GM19238 (cell line): ENCODE measurements at regions not wholly inside any gene's neighbourhood (a gene's known extent, or its start where the extent isn't known, plus 50 kb on each side); places are given as distances from the start of the nearest gene placed in this dataset.
"Not testable (repeated sequence)": the region's sequence is repeated elsewhere in the genome, so short reads cannot be mapped to it uniquely, and the experiment has no call there.

Experiments used
- DNase-seq: peaks from one replicate; pipeline ENCODE4 v3.0.0; 2011; ENCODE audit warnings: low spot score; ENCODE audit not compliant: insufficient read length

GRCh38 chr10:36559412-36560400 is 565.7 kb upstream of the ANKRD30A start:
- no peak for DNase-seq

GRCh38 chr10:36556468-36556867 is 568.9 kb upstream of the ANKRD30A start:
- DNase-seq = no peak

GRCh38 chr10:36555036-36555435 is 570.4 kb upstream of the ANKRD30A start:
- no peak for DNase-seq

- no peak for DNase-seq
Observed at GRCh38 chr10:36547965-36548364, 577.4 kb upstream of the ANKRD30A start.

- DNase-seq = no peak
Observed at GRCh38 chr10:36542493-36542892, 582.9 kb upstream of the ANKRD30A start.

- DNase-seq = no peak
Observed at GRCh38 chr10:36540611-36541010, 584.8 kb upstream of the ANKRD30A start.

- DNase-seq = no peak
Observed at GRCh38 chr10:36538953-36539586, 586.3 kb upstream of the ANKRD30A start.

- DNase-seq = peak; percentile 24
Observed at GRCh38 chr10:36534471-36535002, 590.9 kb upstream of the ANKRD30A start.

GRCh38 chr10:36533861-36534260 is 591.5 kb upstream of the ANKRD30A start:
- no peak for DNase-seq

GRCh38 chr10:36533316-36533715 is 592.1 kb upstream of the ANKRD30A start:
- no peak for DNase-seq

- DNase-seq = no peak
Observed at GRCh38 chr10:36531621-36532020, 593.8 kb upstream of the ANKRD30A start.

- no peak for DNase-seq
Observed at GRCh38 chr10:36526033-36526432, 599.4 kb upstream of the ANKRD30A start.

GRCh38 chr10:36524126-36524525 is 601.3 kb upstream of the ANKRD30A start:
- not testable (repeated sequence) for DNase-seq

GRCh38 chr10:36519909-36520308 is 605.5 kb upstream of the ANKRD30A start:
- no peak for DNase-seq

GRCh38 chr10:36516281-36516680 is 609.1 kb upstream of the ANKRD30A start:
- no peak for DNase-seq

GRCh38 chr10:36515319-36515718 is 610.1 kb upstream of the ANKRD30A start:
- DNase-seq = no peak

- no peak for DNase-seq
Observed at GRCh38 chr10:36507715-36508114, 617.7 kb upstream of the ANKRD30A start.

- DNase-seq = no peak
Observed at GRCh38 chr10:36506697-36507496, 618.5 kb upstream of the ANKRD30A start.

GRCh38 chr10:36506261-36506660 is 619.1 kb upstream of the ANKRD30A start:
- DNase-seq = no peak

GRCh38 chr10:36504758-36505157 is 620.6 kb upstream of the ANKRD30A start:
- DNase-seq = no peak

- DNase-seq = no peak
Observed at GRCh38 chr10:36500266-36500665, 625.1 kb upstream of the ANKRD30A start.
